ENCODE measurements at regions not wholly inside any gene's neighbourhood (a gene's known extent, or its start where the extent isn't known, plus 50 kb on each side); places are given as distances from the start of the nearest gene placed in this dataset.

GRCh38 chr18:21979171-21979560 is 190.2 kb upstream of the GATA6 start:
- H4K20me1 ChIP-seq (replicated peaks; ENCODE audit: control insufficient read depth, extremely low read depth, insufficient read depth, low read length) = no peaks in the 10 kb centered on the region
- ChIA-PET CTCF (no interaction called here), POLR2A (no interaction called here)
- H3K4me3 ChIP-seq (replicated peaks in 1 of 3; ENCODE audit: insufficient read depth in 1 of 3, low read depth in 1 of 3, low read length in 3 of 3) = no peak overlapping the region
- no peaks in the 10 kb centered on the region for H3K27me3 ChIP-seq (ENCODE audit: control insufficient read depth in 2 of 2, insufficient read depth in 2 of 2, low read length in 2 of 2)
- no peaks in the 10 kb centered on the region for H3K9me1 ChIP-seq (replicated peaks; ENCODE audit: control insufficient read depth, extremely low read depth, insufficient read depth, low read length)
- dilution Hi-C loops (cut with MboI; ENCODE audit: extremely low pct_ligation_motif_present, low sequenced_read_pairs) (no loop called here), intact Hi-C loops (cut with micrococcal nuclease) (no loop called here)
- no peaks in the 10 kb centered on the region for H3K36me3 ChIP-seq (ENCODE audit: control insufficient read depth in 2 of 2, extremely low read depth in 1 of 2, insufficient read depth in 2 of 2, low read length in 2 of 2)
- no peaks in the 10 kb centered on the region for H3K79me2 ChIP-seq (ENCODE audit: control insufficient read depth, insufficient read depth, low read length)
- TF ChIP-seq POLR2AphosphoS5 (IDR thresholded peaks at IDR 0.05; ENCODE audit: insufficient read depth, low read depth, low read length) (no peak), EZH2 (IDR thresholded peaks at IDR 0.05; ENCODE audit: borderline replicate concordance, low read depth, low read length, severe bottlenecking) (no peak), POLR2A (IDR thresholded peaks at IDR 0.05; ENCODE audit: low read depth, low read length) (no peak), JUN (IDR thresholded peaks at IDR 0.05; ENCODE audit: borderline replicate concordance, insufficient read depth, insufficient read length, low read depth) (no peak), MYC (IDR thresholded peaks at IDR 0.05; ENCODE audit: low read depth, low read length) (no peak), GATA2 (IDR thresholded peaks at IDR 0.05; ENCODE audit: insufficient read depth, insufficient read length, low read depth, low read length) (no peak), FOS (IDR thresholded peaks at IDR 0.05; ENCODE audit: borderline replicate concordance, insufficient read depth, low read length) (no peak), MAX (IDR thresholded peaks at IDR 0.05; ENCODE audit: insufficient read depth, insufficient read length) (no peak), CTCF (IDR thresholded peaks at IDR 0.05; ENCODE audit: extremely low read depth in 1 of 2, insufficient read depth in 1 of 2, low read depth in 1 of 2, low read length in 2 of 2) (no peak)
- no TSS peak for BruUV-seq (replicated peaks)
- H3K4me2 ChIP-seq (ENCODE audit: insufficient read depth, low read length) = no peak overlapping the region
- no peak overlapping the region for H3K27ac ChIP-seq (ENCODE audit: insufficient read depth, low read depth, low read length)
- H3K9me3 ChIP-seq (replicated peaks; ENCODE audit: control insufficient read depth, insufficient read depth, low read length) = no peaks in the 10 kb centered on the region
- FAIRE-seq = no peak
- H2AFZ ChIP-seq (ENCODE audit: low read depth, low read length) = no peak overlapping the region
- H3K9ac ChIP-seq (replicated peaks; ENCODE audit: extremely low read depth, insufficient read depth, low read length) = no peak overlapping the region
- H3K4me1 ChIP-seq (ENCODE audit: control insufficient read depth, extremely low read depth, insufficient read depth, low read length) = no peaks in the 10 kb centered on the region
- DNase-seq (ENCODE audit: low read depth, low spot score) = no peak

Data from endothelial cell of umbilical vein (primary cell).